ENCODE measurements at regions not wholly inside any gene's neighbourhood (a gene's known extent, or its start where the extent isn't known, plus 50 kb on each side); places are given as distances from the start of the nearest gene placed in this dataset.

GRCh38 chr4:30245140-30245539 is 475.0 kb upstream of the PCDH7 start:
- Mint-ChIP-seq H3K27ac (no peak overlapping the region), H3K27me3 (no peaks in the 10 kb centered on the region), H3K9me3 (peaks cover 19 to 34% of the 10 kb centered on the region in 2 donors), H3K4me1 (no peaks in the 10 kb centered on the region), H3K4me3 (no peak overlapping the region)
- no peak for ATAC-seq
- DNase-seq: no peak

GRCh38 chr4:30256116-30256832 is 463.9 kb upstream of the PCDH7 start:
- DNase-seq (no peak), ATAC-seq (no peak)
- H3K27ac Mint-ChIP-seq: no peak overlapping the region
- peaks cover 0 to 15% of the 10 kb centered on the region in 2 donors for H3K9me3 Mint-ChIP-seq
- no peaks in the 10 kb centered on the region for H3K27me3 Mint-ChIP-seq
- H3K4me3 Mint-ChIP-seq: no peak overlapping the region
- no peaks in the 10 kb centered on the region for H3K4me1 Mint-ChIP-seq

GRCh38 chr4:30258949-30259348 is 461.2 kb upstream of the PCDH7 start:
- Mint-ChIP-seq H3K9me3 (peaks cover 0 to 7% of the 10 kb centered on the region in 2 donors), H3K4me1 (no peaks in the 10 kb centered on the region), H3K27ac (no peak overlapping the region), H3K27me3 (no peaks in the 10 kb centered on the region), H3K4me3 (no peak overlapping the region)
- DNase-seq (no peak), ATAC-seq (no peak)

GRCh38 chr4:30262379-30262778 is 457.8 kb upstream of the PCDH7 start:
- Mint-ChIP-seq H3K27ac (no peak overlapping the region), H3K4me1 (no peaks in the 10 kb centered on the region), H3K27me3 (no peaks in the 10 kb centered on the region), H3K9me3 (peaks cover 0 to 5% of the 10 kb centered on the region in 2 donors), H3K4me3 (no peak overlapping the region)
- DNase-seq (no peak), ATAC-seq (no peak)

GRCh38 chr4:30264465-30264864 is 455.7 kb upstream of the PCDH7 start:
- H3K27ac Mint-ChIP-seq: no peak overlapping the region

GRCh38 chr4:30265716-30266115 is 454.5 kb upstream of the PCDH7 start:
- H3K27ac Mint-ChIP-seq: no peak overlapping the region

More at GRCh38 chr4:30264465-30264864, 455.7 kb upstream of the PCDH7 start:
- ATAC-seq (no peak), DNase-seq (no peak)
- Mint-ChIP-seq H3K4me3 (no peak overlapping the region), H3K9me3 (peaks cover 4 to 7% of the 10 kb centered on the region in 2 donors), H3K4me1 (no peaks in the 10 kb centered on the region), H3K27me3 (no peaks in the 10 kb centered on the region)

GRCh38 chr4:30268370-30268769 is 451.8 kb upstream of the PCDH7 start:
- ATAC-seq: no peak
- H3K27ac Mint-ChIP-seq: no peak overlapping the region
- no peak for DNase-seq
- peaks cover 11 to 13% of the 10 kb centered on the region in 2 donors for H3K9me3 Mint-ChIP-seq
- no peak overlapping the region for H3K4me3 Mint-ChIP-seq
- H3K27me3 Mint-ChIP-seq: no peaks in the 10 kb centered on the region
- no peaks in the 10 kb centered on the region for H3K4me1 Mint-ChIP-seq

More at GRCh38 chr4:30265716-30266115, 454.5 kb upstream of the PCDH7 start:
- no peak for DNase-seq
- Mint-ChIP-seq H3K9me3 (peaks cover 8 to 13% of the 10 kb centered on the region in 2 donors), H3K4me3 (no peak overlapping the region), H3K4me1 (no peaks in the 10 kb centered on the region), H3K27me3 (no peaks in the 10 kb centered on the region)
- ATAC-seq: no peak

- Mint-ChIP-seq H3K4me3 (no peak overlapping the region), H3K4me1 (no peaks in the 10 kb centered on the region), H3K9me3 (peaks cover 9 to 15% of the 10 kb centered on the region in 2 donors), H3K27ac (no peak overlapping the region), H3K27me3 (no peaks in the 10 kb centered on the region)
- no peak for DNase-seq
- ATAC-seq: no peak
Measured at GRCh38 chr4:30269850-30270249, 450.3 kb upstream of the PCDH7 start.

- peaks cover 0 to 8% of the 10 kb centered on the region in 2 donors for H3K9me3 Mint-ChIP-seq
- H3K27me3 Mint-ChIP-seq: no peaks in the 10 kb centered on the region
- DNase-seq (no peak), ATAC-seq (no peak)
- H3K4me3 Mint-ChIP-seq: no peak overlapping the region
- H3K27ac Mint-ChIP-seq: no peak overlapping the region
- H3K4me1 Mint-ChIP-seq: no peaks in the 10 kb centered on the region
Measured at GRCh38 chr4:30281986-30282385, 438.2 kb upstream of the PCDH7 start.

GRCh38 chr4:30283336-30283735 is 436.8 kb upstream of the PCDH7 start:
- no peak for DNase-seq
- H3K27me3 Mint-ChIP-seq: no peaks in the 10 kb centered on the region

GRCh38 chr4:30294295-30294694 is 425.9 kb upstream of the PCDH7 start:
- DNase-seq (no peak), ATAC-seq (no peak)
- Mint-ChIP-seq H3K27me3 (no peaks in the 10 kb centered on the region), H3K27ac (no peak overlapping the region), H3K4me1 (no peaks in the 10 kb centered on the region), H3K9me3 (peaks cover 0 to 6% of the 10 kb centered on the region in 2 donors), H3K4me3 (no peak overlapping the region)

More at GRCh38 chr4:30283336-30283735, 436.8 kb upstream of the PCDH7 start:
- Mint-ChIP-seq H3K27ac (no peak overlapping the region), H3K9me3 (peaks cover 0 to 10% of the 10 kb centered on the region in 2 donors), H3K4me1 (no peaks in the 10 kb centered on the region), H3K4me3 (no peak overlapping the region)
- ATAC-seq: no peak

- Mint-ChIP-seq H3K4me3 (no peak overlapping the region), H3K9me3 (peaks cover 4 to 9% of the 10 kb centered on the region in 2 donors), H3K27me3 (no peaks in the 10 kb centered on the region), H3K4me1 (no peaks in the 10 kb centered on the region), H3K27ac (no peak overlapping the region)
- DNase-seq (no peak), ATAC-seq (no peak)
Measured at GRCh38 chr4:30295652-30296051, 424.5 kb upstream of the PCDH7 start.

- no peaks in the 10 kb centered on the region for H3K4me1 Mint-ChIP-seq
- ATAC-seq: no peak
- H3K9me3 Mint-ChIP-seq: peaks cover 4 to 12% of the 10 kb centered on the region in 2 donors
- H3K4me3 Mint-ChIP-seq: no peak overlapping the region
- no peaks in the 10 kb centered on the region for H3K27me3 Mint-ChIP-seq
- no peak overlapping the region for H3K27ac Mint-ChIP-seq
- DNase-seq: no peak
Measured at GRCh38 chr4:30314001-30314400, 406.2 kb upstream of the PCDH7 start.

- Mint-ChIP-seq H3K27ac (no peak overlapping the region), H3K27me3 (no peaks in the 10 kb centered on the region), H3K9me3 (peaks cover 3 to 25% of the 10 kb centered on the region in 2 donors), H3K4me3 (no peak overlapping the region), H3K4me1 (no peaks in the 10 kb centered on the region)
- no peak for ATAC-seq
- no peak for DNase-seq
Measured at GRCh38 chr4:30330894-30331652, 389.1 kb upstream of the PCDH7 start.

- Mint-ChIP-seq H3K4me3 (no peak overlapping the region), H3K4me1 (no peaks in the 10 kb centered on the region), H3K27ac (no peak overlapping the region), H3K9me3 (peaks cover 4 to 11% of the 10 kb centered on the region in 2 donors), H3K27me3 (no peaks in the 10 kb centered on the region)
- ATAC-seq: no peak
- DNase-seq: no peak
Measured at GRCh38 chr4:30341731-30342130, 378.4 kb upstream of the PCDH7 start.

- Mint-ChIP-seq H3K27ac (no peak overlapping the region), H3K9me3 (peaks cover 14 to 23% of the 10 kb centered on the region in 2 donors), H3K4me3 (no peak overlapping the region), H3K27me3 (no peaks in the 10 kb centered on the region), H3K4me1 (no peaks in the 10 kb centered on the region)
- DNase-seq (no peak), ATAC-seq (no peak)
Measured at GRCh38 chr4:30350288-30350687, 369.9 kb upstream of the PCDH7 start.

All from stimulated activated naive CD8-positive, alpha-beta T cell treated with anti-CD3 and anti-CD28 coated beads, Interleukin-15, amount 100 ng/mL, for 72 hours (primary cell).